Gastroesophageal sphincter (tissue), 3 donors: ENCODE measurements at regions not wholly inside any gene's neighbourhood (a gene's known extent, or its start where the extent isn't known, plus 50 kb on each side); places are given as distances from the start of the nearest gene placed in this dataset.

ENCODE experiments used
- CTCF ChIP-seq, 4 experiments: fragments of 200-600 bp in 2 of 4; fragments of 450-650 bp in 2 of 4; sonication (generic) in 1 of 4; IDR thresholded peaks; one replicate each; pipeline ENCODE4 v1.5.1; 2017 to 2019; ENCODE audit warnings: antibody characterized with exemption in 4 of 4, mild to moderate bottlenecking in 2 of 4, moderate library complexity in 2 of 4
- POLR2A ChIP-seq, 2 donors: fragments of 450-650 bp; IDR thresholded peaks; one replicate each; pipeline ENCODE4 v1.6.1; 2017; ENCODE audit warnings: antibody characterized with exemption in 2 of 2, mild to moderate bottlenecking in 2 of 2, moderate library complexity in 1 of 2

GRCh38 chr11:80668039-80668438, 1227.2 kb upstream of the TENM4 start:
- TF ChIP-seq CTCF (IDR thresholded peaks at IDR 0.05): no peak
- TF ChIP-seq POLR2A (IDR thresholded peaks at IDR 0.05): no peak
